GM12878 (cell line): ENCODE measurements at regions not wholly inside any gene's neighbourhood (a gene's known extent, or its start where the extent isn't known, plus 50 kb on each side); places are given as distances from the start of the nearest gene placed in this dataset.

Experiments
- CTCF ChIP-seq, 3 experiments: IDR thresholded peaks in 2 of 3; conservative IDR thresholded peaks in 1 of 3; 2 replicates each; pipeline ENCODE4 v1.5.1; 2011; ENCODE audit warnings: low read depth in 3 of 3, low read length in 3 of 3, mild to moderate bottlenecking in 3 of 3, control low read depth in 2 of 3, moderate library complexity in 2 of 3, inconsistent platforms in 1 of 3, mixed read lengths in 1 of 3; ENCODE audit not compliant: control insufficient read depth in 2 of 3, insufficient read depth in 1 of 3; ENCODE audit errors: extremely low read depth in 1 of 3
- NFIC ChIP-seq: IDR thresholded peaks from 2 replicates; pipeline ENCODE4 v1.6.1; 2012; ENCODE audit warnings: low read depth, mild to moderate bottlenecking, inconsistent platforms, low read length, moderate library complexity
- POLR2AphosphoS5 ChIP-seq: IDR thresholded peaks from 2 replicates; pipeline ENCODE4 v1.6.1; 2011; ENCODE audit warnings: mild to moderate bottlenecking, low read length, inconsistent platforms
- SREBF2 ChIP-seq: IDR thresholded peaks from 2 replicates; pipeline ENCODE4 v1.6.1; 2012; ENCODE audit warnings: mild to moderate bottlenecking, low read length
- USF2 ChIP-seq: IDR thresholded peaks from 2 replicates; pipeline ENCODE4 v1.6.1; 2011; ENCODE audit warnings: low read depth, low read length, improper control_type of control experiment, borderline replicate concordance

- TF ChIP-seq NFIC (no peak), POLR2AphosphoS5 (no peak), CTCF (IDR thresholded peaks at IDR 0.05 in 2 of 3, conservative IDR thresholded peaks at IDR 0.05 in 1 of 3; ENCODE audit: control insufficient read depth in 2 of 3, extremely low read depth in 1 of 3, insufficient read depth in 1 of 3, low read depth in 3 of 3, low read length in 3 of 3) (no peak), SREBF2 (no peak), USF2 (no peak)
Observed at GRCh38 chr5:96573513-96573894, 88.7 kb upstream of the CAST start.
